Neural cell (in vitro differentiated cells): ENCODE measurements at regions not wholly inside any gene's neighbourhood (a gene's known extent, or its start where the extent isn't known, plus 50 kb on each side); places are given as distances from the start of the nearest gene placed in this dataset.

Source experiments
- H2AFZ ChIP-seq: fragments of 200-600, 300-800 bp; sonication (generic), shearing (Covaris generic); 2 replicates; pipeline ENCODE4 v1.6.0; 2014; ENCODE audit warnings: low read depth, mild to moderate bottlenecking, antibody characterized with exemption, low read length, moderate library complexity
- H3F3A ChIP-seq: fragments of 200-600 bp; shearing (Covaris generic); 2 replicates; pipeline ENCODE4 v1.6.1; 2016; ENCODE audit warnings: mild to moderate bottlenecking, moderate library complexity, mixed read lengths, antibody characterized with exemption, low read length; ENCODE audit not compliant: insufficient read depth, poor library complexity, severe bottlenecking
- H3K27ac ChIP-seq: fragments of 200-600, 300-800 bp; sonication (generic), shearing (Covaris generic); 2 replicates; pipeline ENCODE4 v1.5.1; 2014; ENCODE audit warnings: mild to moderate bottlenecking, low read length, moderate library complexity
- H3K27me3 ChIP-seq: fragments of 300-800, 200-600 bp; sonication (generic), shearing (Covaris generic); 2 replicates; pipeline ENCODE4 v1.6.0; 2014; ENCODE audit warnings: mild to moderate bottlenecking, low read depth, low read length, moderate library complexity; ENCODE audit not compliant: insufficient read depth
- H3K36me3 ChIP-seq: fragments of 300-800, 200-600 bp; sonication (generic), shearing (Covaris generic); 2 replicates; pipeline ENCODE4 v1.5.1; 2014; ENCODE audit warnings: mild to moderate bottlenecking, antibody characterized with exemption, low read length, moderate library complexity; ENCODE audit not compliant: insufficient read depth
- H3K4me2 ChIP-seq: fragments of 300-800, 200-600 bp; sonication (generic), shearing (Covaris generic); 2 replicates; pipeline ENCODE4 v1.6.0; 2014; ENCODE audit warnings: mild to moderate bottlenecking, low read length
- H3K4me3 ChIP-seq: fragments of 300-800, 200-600 bp; sonication (generic), shearing (Covaris generic); 2 replicates; pipeline ENCODE4 v1.5.1; 2014; ENCODE audit warnings: mild to moderate bottlenecking, low read length, moderate library complexity
- H3K79me2 ChIP-seq: fragments of 200-600 bp; shearing (Covaris generic); replicated peaks from 2 replicates; pipeline ENCODE4 v1.6.0; 2014; ENCODE audit warnings: mild to moderate bottlenecking, low read length, moderate library complexity; ENCODE audit not compliant: insufficient read depth
- H3K9ac ChIP-seq: fragments of 300-800, 200-600 bp; sonication (generic), shearing (Covaris generic); 2 replicates; pipeline ENCODE4 v1.6.1; 2016; ENCODE audit warnings: mild to moderate bottlenecking, low read length, mixed read lengths
- H3K9me2 ChIP-seq: fragments of 200-600 bp; shearing (Covaris generic); 2 replicates; pipeline ENCODE4 v1.6.1; 2016; ENCODE audit warnings: mild to moderate bottlenecking, low read length, mixed read lengths; ENCODE audit not compliant: insufficient read depth
- H3K9me3 ChIP-seq: fragments of 200-600, 300-800 bp; sonication (generic), shearing (Covaris generic); 2 replicates; pipeline ENCODE4 v1.6.1; 2016; ENCODE audit warnings: mild to moderate bottlenecking, mixed run types, low read length, moderate library complexity, mixed read lengths
- H4K20me1 ChIP-seq: fragments of 200-600 bp; shearing (Covaris generic); 2 replicates; pipeline ENCODE4 v1.6.1; 2016; ENCODE audit warnings: mild to moderate bottlenecking, mixed run types; ENCODE audit not compliant: insufficient read depth
- CTCF ChIP-seq: fragments of 450-650 bp; IDR thresholded peaks from 2 replicates; pipeline ENCODE4 v1.5.1; 2014; ENCODE audit warnings: antibody characterized with exemption, mild to moderate bottlenecking, moderate library complexity; ENCODE audit not compliant: poor library complexity, severe bottlenecking
- EP300 ChIP-seq: fragments of 450-650 bp; conservative IDR thresholded peaks from 2 replicates; pipeline ENCODE4 v1.6.1; 2014; ENCODE audit warnings: antibody characterized with exemption, mild to moderate bottlenecking, moderate library complexity; ENCODE audit not compliant: poor library complexity, severe bottlenecking
- EZH2 ChIP-seq: fragments of 200-600, 300-800 bp; shearing (Covaris generic), sonication (generic); IDR thresholded peaks from 2 replicates; pipeline ENCODE4 v1.6.1; 2014; ENCODE audit warnings: antibody characterized with exemption, low read length, borderline replicate concordance, mild to moderate bottlenecking; ENCODE audit not compliant: insufficient read depth, poor library complexity, severe bottlenecking
- MXI1 ChIP-seq: fragments of 450-650 bp; conservative IDR thresholded peaks from 2 replicates; pipeline ENCODE4 v1.6.1; 2014; ENCODE audit warnings: antibody characterized with exemption, mild to moderate bottlenecking; ENCODE audit not compliant: poor library complexity, severe bottlenecking
- POLR2AphosphoS5 ChIP-seq: IDR thresholded peaks from 2 replicates; pipeline ENCODE4 v1.6.1; 2012
- RAD21 ChIP-seq: fragments of 450-650 bp; conservative IDR thresholded peaks from 2 replicates; pipeline ENCODE4 v1.6.1; 2014; ENCODE audit warnings: antibody characterized with exemption, mild to moderate bottlenecking, moderate library complexity
- SMC3 ChIP-seq: fragments of 450-650 bp; conservative IDR thresholded peaks from 2 replicates; pipeline ENCODE4 v1.6.1; 2014; ENCODE audit warnings: antibody characterized with exemption, mild to moderate bottlenecking, moderate library complexity; ENCODE audit not compliant: poor library complexity
- TAF1 ChIP-seq: IDR thresholded peaks from 2 replicates; pipeline ENCODE4 v1.6.1; 2012; ENCODE audit warnings: low read depth
- TF ChIP-seq, protein P1 (sequence below): IDR thresholded peaks from 2 replicates; pipeline ENCODE4 v1.6.1; 2012; ENCODE audit warnings: borderline replicate concordance

DNA sequence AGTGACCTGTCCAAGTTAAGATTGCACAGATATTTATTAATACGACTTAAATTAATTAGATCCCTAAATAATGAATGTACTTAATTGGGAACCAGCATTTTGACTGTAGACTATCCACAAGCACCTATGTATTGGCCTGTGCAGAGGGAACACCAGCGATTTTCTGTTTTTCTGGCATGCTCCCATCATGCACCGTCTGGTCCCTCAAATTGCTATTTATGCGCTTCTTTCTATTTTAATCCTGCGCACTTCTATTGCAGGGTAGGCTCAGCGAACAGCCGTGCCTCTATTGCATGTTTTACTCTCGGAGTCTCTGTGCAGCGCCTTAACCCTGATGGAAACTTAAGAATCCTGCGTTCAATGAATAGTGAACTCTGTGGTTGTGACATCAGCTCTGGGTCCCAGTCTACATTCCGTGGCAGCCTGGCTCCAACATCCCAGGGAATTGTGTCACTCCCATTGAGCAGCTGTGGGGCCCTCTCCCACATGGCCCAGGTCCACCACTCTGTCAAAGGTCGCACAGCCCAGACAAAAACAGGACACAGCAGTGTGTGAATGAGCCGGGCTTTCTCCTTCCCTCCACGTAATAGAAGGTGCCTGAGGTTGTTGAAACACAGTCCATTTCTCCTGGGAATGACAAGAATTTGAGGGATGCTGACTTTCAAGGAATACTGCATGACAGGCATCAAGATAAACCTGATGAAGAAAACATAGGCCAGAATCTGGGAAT is 239.7 kb upstream of the KLF6 start:
- no peaks in the 10 kb centered on the region for H3K9me2 ChIP-seq

DNA sequence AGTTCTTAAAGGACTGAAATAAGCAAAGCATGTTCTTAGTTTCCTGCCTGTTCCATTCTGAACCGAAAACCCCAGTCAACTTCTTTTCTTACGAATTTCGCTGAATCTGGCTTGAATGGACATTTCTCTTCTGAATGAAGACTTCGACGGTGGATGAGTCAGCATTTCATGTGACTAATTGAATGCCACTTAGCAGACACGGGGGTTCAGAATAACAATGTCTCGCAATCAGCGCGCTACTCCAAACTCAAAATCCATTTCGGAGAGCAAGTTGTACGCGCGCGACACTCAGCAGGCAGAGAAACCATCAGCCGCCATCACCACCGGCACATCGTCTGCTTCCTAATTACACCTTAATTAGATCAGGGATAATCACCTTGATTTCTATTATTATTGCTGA is 239.0 kb upstream of the KLF6 start:
- no peaks in the 10 kb centered on the region for H3K27me3 ChIP-seq

More for the DNA sequence above, 239.7 kb upstream of the KLF6 start:
- Histone ChIP-seq H3K36me3 (no peaks in the 10 kb centered on the region), H3K4me2 (no peak overlapping the region), H4K20me1 (no peaks in the 10 kb centered on the region), H3K9me3 (no peaks in the 10 kb centered on the region), H3K27me3 (no peaks in the 10 kb centered on the region), H3F3A (no peaks in the 10 kb centered on the region), H3K79me2 (no peaks in the 10 kb centered on the region), H2AFZ (no peak overlapping the region), H3K4me3 (no peak overlapping the region), H3K27ac (no peak overlapping the region), H3K9ac (no peak overlapping the region)
- TF ChIP-seq RAD21 (no peak), POLR2AphosphoS5 (no peak), MXI1 (no peak), EZH2 (no peak), CTCF (no peak), SMC3 (no peak), TAF1 (no peak), EP300 (no peak)
- TF ChIP-seq, protein P1, sequence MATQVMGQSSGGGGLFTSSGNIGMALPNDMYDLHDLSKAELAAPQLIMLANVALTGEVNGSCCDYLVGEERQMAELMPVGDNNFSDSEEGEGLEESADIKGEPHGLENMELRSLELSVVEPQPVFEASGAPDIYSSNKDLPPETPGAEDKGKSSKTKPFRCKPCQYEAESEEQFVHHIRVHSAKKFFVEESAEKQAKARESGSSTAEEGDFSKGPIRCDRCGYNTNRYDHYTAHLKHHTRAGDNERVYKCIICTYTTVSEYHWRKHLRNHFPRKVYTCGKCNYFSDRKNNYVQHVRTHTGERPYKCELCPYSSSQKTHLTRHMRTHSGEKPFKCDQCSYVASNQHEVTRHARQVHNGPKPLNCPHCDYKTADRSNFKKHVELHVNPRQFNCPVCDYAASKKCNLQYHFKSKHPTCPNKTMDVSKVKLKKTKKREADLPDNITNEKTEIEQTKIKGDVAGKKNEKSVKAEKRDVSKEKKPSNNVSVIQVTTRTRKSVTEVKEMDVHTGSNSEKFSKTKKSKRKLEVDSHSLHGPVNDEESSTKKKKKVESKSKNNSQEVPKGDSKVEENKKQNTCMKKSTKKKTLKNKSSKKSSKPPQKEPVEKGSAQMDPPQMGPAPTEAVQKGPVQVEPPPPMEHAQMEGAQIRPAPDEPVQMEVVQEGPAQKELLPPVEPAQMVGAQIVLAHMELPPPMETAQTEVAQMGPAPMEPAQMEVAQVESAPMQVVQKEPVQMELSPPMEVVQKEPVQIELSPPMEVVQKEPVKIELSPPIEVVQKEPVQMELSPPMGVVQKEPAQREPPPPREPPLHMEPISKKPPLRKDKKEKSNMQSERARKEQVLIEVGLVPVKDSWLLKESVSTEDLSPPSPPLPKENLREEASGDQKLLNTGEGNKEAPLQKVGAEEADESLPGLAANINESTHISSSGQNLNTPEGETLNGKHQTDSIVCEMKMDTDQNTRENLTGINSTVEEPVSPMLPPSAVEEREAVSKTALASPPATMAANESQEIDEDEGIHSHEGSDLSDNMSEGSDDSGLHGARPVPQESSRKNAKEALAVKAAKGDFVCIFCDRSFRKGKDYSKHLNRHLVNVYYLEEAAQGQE, result no peak

More for the DNA sequence above, 239.0 kb upstream of the KLF6 start:
- no peak overlapping the region for H2AFZ ChIP-seq
- H3K36me3 ChIP-seq, result no peaks in the 10 kb centered on the region
- H3K4me3 ChIP-seq, result no peak overlapping the region
- no peak overlapping the region for H3K9ac ChIP-seq
- no peaks in the 10 kb centered on the region for H4K20me1 ChIP-seq
- H3K9me2 ChIP-seq, result no peaks in the 10 kb centered on the region
- no peak overlapping the region for H3K4me2 ChIP-seq
- TF ChIP-seq EZH2 (no peak), TAF1 (no peak), POLR2AphosphoS5 (no peak)
- TF ChIP-seq, protein P1, result no peak
- no peaks in the 10 kb centered on the region for H3F3A ChIP-seq
- H3K9me3 ChIP-seq, result no peaks in the 10 kb centered on the region
- no peaks in the 10 kb centered on the region for H3K79me2 ChIP-seq
- no peak overlapping the region for H3K27ac ChIP-seq
